ENCODE measurements at regions not wholly inside any gene's neighbourhood (a gene's known extent, or its start where the extent isn't known, plus 50 kb on each side); places are given as distances from the start of the nearest gene placed in this dataset.

DNA sequence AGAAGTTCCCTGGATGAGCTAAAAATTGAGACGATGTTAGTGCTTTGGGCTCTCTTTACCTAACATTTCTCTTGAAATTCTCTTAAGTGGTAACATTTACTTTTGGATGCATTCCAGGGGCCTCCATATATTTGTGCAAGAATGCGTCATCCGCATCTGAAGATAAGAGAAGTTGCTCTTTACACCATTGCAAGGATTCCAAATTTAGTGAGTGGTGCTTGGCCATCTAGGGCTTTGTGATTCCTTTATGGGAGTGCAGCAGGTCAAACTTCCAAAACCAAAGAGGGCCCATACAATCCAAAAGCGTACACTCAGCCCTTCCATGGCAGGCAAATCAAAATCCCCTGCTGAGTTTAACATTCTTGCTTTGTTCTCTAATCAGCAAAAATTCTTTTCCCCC lies 102.0 kb upstream of the DMAC1 start:
- intact Hi-C loops (cut with micrococcal nuclease; ENCODE audit: unreplicated experiment), result loop anchor here (1.0 to 5.0 kb wide), 8 partner anchors 9 to 536 kb away; partner anchors contain the start of gene DMAC1
- Mint-ChIP-seq H3K27ac (ENCODE audit: unreplicated experiment) (peak overlapping the region; percentile 59), H3K9me3 (ENCODE audit: unreplicated experiment) (peaks cover 10% of the 10 kb centered on the region), H3K36me3 (ENCODE audit: insufficient read depth, unreplicated experiment) (peaks cover under 1% of the 10 kb centered on the region), H3K27me3 (ENCODE audit: insufficient read depth, unreplicated experiment) (no peaks in the 10 kb centered on the region), H3K4me3 (ENCODE audit: unreplicated experiment) (no peak overlapping the region), H3K4me1 (ENCODE audit: low read depth, unreplicated experiment) (peaks cover 7% of the 10 kb centered on the region)
- Histone ChIP-seq H3K9me3 (peaks cover 13% of the 10 kb centered on the region), H3K4me1 (peaks cover 37% of the 10 kb centered on the region), H3K27me3 (replicated peaks; ENCODE audit: control insufficient read depth, insufficient read depth, low read length) (no peaks in the 10 kb centered on the region), H3K36me3 (ENCODE audit: control insufficient read depth, insufficient read depth, low read length) (no peaks in the 10 kb centered on the region), H3K4me3 (ENCODE audit: low read depth, low read length) (no peak overlapping the region)
- TF ChIP-seq, protein P1, sequence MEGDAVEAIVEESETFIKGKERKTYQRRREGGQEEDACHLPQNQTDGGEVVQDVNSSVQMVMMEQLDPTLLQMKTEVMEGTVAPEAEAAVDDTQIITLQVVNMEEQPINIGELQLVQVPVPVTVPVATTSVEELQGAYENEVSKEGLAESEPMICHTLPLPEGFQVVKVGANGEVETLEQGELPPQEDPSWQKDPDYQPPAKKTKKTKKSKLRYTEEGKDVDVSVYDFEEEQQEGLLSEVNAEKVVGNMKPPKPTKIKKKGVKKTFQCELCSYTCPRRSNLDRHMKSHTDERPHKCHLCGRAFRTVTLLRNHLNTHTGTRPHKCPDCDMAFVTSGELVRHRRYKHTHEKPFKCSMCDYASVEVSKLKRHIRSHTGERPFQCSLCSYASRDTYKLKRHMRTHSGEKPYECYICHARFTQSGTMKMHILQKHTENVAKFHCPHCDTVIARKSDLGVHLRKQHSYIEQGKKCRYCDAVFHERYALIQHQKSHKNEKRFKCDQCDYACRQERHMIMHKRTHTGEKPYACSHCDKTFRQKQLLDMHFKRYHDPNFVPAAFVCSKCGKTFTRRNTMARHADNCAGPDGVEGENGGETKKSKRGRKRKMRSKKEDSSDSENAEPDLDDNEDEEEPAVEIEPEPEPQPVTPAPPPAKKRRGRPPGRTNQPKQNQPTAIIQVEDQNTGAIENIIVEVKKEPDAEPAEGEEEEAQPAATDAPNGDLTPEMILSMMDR (IDR thresholded peaks at IDR 0.05; ENCODE audit: insufficient read depth in 1 of 2, low read depth in 1 of 2, low read length in 1 of 2, severe bottlenecking in 1 of 2, unreplicated experiment in 1 of 2), result no peak
- ChIA-PET POLR2A (no interaction called here), CTCF (no interaction called here)
- BruUV-seq (replicated peaks), result no TSS peak
- DNase-seq, result peak; percentile 76 to 81

DNA sequence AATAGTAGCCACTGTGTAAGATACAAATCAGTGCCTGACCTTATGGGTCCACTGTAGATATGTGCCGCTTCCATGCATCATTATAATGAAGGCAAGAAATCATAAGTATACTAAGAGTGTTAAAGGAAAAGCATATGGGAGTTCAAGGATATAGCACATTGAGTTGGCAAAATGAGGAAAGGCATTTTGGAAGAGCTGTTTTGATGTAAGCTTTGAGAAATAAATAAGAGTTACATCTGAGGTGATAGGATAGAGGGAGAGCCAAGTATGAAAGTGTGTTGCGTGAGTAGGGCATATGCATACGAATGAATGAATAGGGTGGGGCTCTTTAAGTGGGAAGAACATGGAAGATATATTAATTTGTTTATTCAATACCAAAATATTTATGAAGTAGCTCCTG lies 101.0 kb upstream of the DMAC1 start:
- ChIA-PET CTCF (no interaction called here), POLR2A (no interaction called here)
- TF ChIP-seq, protein P1 (IDR thresholded peaks at IDR 0.05; ENCODE audit: insufficient read depth in 1 of 2, low read depth in 1 of 2, low read length in 1 of 2, severe bottlenecking in 1 of 2, unreplicated experiment in 1 of 2), result no peak
- Mint-ChIP-seq H3K27me3 (ENCODE audit: insufficient read depth, unreplicated experiment) (no peaks in the 10 kb centered on the region), H3K36me3 (ENCODE audit: insufficient read depth, unreplicated experiment) (no peaks in the 10 kb centered on the region), H3K4me3 (ENCODE audit: unreplicated experiment) (no peak overlapping the region), H3K9me3 (ENCODE audit: unreplicated experiment) (peaks cover 18% of the 10 kb centered on the region), H3K4me1 (ENCODE audit: low read depth, unreplicated experiment) (peaks cover 7% of the 10 kb centered on the region), H3K27ac (ENCODE audit: unreplicated experiment) (peak overlapping the region; percentile 59)
- Histone ChIP-seq H3K27me3 (replicated peaks; ENCODE audit: control insufficient read depth, insufficient read depth, low read length) (no peaks in the 10 kb centered on the region), H3K9me3 (peaks cover 13% of the 10 kb centered on the region), H3K4me3 (ENCODE audit: low read depth, low read length) (no peak overlapping the region), H3K4me1 (peaks cover 37% of the 10 kb centered on the region), H3K36me3 (ENCODE audit: control insufficient read depth, insufficient read depth, low read length) (no peaks in the 10 kb centered on the region)
- no peak for DNase-seq
- intact Hi-C loops (cut with micrococcal nuclease; ENCODE audit: unreplicated experiment), result loop anchor here (5.0 kb wide), 4 partner anchors 67 to 537 kb away; partner anchors contain the start of gene DMAC1
- BruUV-seq (replicated peaks), result no TSS peak

DNA sequence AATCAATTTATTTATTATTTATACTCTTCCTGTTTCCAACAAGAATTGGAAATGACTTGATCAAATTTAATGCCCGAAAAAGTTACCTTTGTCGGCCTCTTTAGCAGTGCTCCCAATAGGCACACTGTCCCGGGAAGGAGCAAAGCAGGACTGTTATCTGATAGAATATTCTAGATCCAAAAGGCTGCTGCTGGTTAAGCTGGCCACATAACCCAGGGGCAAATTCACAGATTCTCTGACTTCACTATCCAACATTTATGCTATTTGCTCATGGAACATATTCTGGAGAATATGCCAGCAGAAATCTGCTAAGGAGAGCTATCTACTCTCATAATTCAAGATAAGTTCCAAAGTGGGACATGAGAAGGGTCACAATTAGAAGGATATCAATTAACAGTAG lies 100.2 kb upstream of the DMAC1 start:
- H3K4me1 ChIP-seq, result peaks cover 37% of the 10 kb centered on the region
- Mint-ChIP-seq H3K4me3 (ENCODE audit: unreplicated experiment) (no peak overlapping the region), H3K4me1 (ENCODE audit: low read depth, unreplicated experiment) (peaks cover 7% of the 10 kb centered on the region), H3K36me3 (ENCODE audit: insufficient read depth, unreplicated experiment) (no peaks in the 10 kb centered on the region), H3K27me3 (ENCODE audit: insufficient read depth, unreplicated experiment) (no peaks in the 10 kb centered on the region), H3K27ac (ENCODE audit: unreplicated experiment) (no peak overlapping the region), H3K9me3 (ENCODE audit: unreplicated experiment) (peaks cover 23% of the 10 kb centered on the region)
- no peaks in the 10 kb centered on the region for H3K36me3 ChIP-seq (ENCODE audit: control insufficient read depth, insufficient read depth, low read length)
- H3K27me3 ChIP-seq (replicated peaks; ENCODE audit: control insufficient read depth, insufficient read depth, low read length), result no peaks in the 10 kb centered on the region
- DNase-seq, result no peak
- no TSS peak for BruUV-seq (replicated peaks)
- intact Hi-C loops (cut with micrococcal nuclease; ENCODE audit: unreplicated experiment), result loop anchor here (5.0 kb wide), 4 partner anchors 68 to 538 kb away; partner anchors contain the start of gene DMAC1
- ChIA-PET POLR2A (no interaction called here), CTCF (no interaction called here)
- TF ChIP-seq, protein P1 (IDR thresholded peaks at IDR 0.05; ENCODE audit: insufficient read depth in 1 of 2, low read depth in 1 of 2, low read length in 1 of 2, severe bottlenecking in 1 of 2, unreplicated experiment in 1 of 2), result no peak
- no peak overlapping the region for H3K4me3 ChIP-seq (ENCODE audit: low read depth, low read length)
- peaks cover 13% of the 10 kb centered on the region for H3K9me3 ChIP-seq
